ENCODE measurements at regions not wholly inside any gene's neighbourhood (a gene's known extent, or its start where the extent isn't known, plus 50 kb on each side); places are given as distances from the start of the nearest gene placed in this dataset.

DNA sequence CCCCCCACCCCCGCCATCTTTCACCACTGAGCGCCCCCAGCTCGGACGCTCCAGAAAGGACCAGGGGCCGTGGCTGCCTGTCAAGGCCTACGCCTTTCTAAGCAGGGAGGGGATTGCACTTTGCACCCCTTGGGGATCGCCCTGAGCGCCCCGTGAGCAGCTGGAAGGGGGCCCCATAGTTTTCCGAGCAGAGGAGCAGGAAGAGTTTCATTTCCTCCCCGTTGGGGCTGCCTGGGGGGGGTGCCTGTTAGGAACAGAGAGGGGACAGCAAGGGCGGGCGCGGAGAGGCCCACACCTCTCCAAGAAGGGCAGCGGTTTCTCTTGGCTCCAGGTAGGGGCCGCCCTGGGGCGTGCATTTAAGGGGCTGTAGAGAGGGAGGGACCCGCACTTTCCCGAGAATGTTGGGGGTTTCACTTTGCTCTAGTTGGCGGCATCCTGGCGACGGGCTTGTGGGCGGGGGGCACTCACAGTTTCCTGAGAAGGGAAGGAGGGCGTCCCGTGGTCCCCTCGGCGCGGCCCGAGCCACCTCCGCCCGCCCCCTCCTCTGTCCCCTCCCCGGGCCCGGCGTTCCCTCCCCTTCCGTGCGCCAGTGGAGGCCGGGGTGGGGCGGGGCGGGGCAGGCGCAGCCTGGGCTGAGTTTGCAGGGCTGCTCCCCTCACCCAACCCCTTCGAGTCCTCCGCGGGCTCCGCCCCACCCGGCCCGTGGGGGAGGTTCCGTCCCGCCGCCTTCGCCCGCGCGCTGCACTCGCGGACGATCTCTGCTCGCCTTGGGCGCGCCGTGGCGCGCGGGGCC is 82.3 kb upstream of the CD99 start:
- peak; percentile 80 for DNase-seq (ENCODE audit: low read depth)

DNA sequence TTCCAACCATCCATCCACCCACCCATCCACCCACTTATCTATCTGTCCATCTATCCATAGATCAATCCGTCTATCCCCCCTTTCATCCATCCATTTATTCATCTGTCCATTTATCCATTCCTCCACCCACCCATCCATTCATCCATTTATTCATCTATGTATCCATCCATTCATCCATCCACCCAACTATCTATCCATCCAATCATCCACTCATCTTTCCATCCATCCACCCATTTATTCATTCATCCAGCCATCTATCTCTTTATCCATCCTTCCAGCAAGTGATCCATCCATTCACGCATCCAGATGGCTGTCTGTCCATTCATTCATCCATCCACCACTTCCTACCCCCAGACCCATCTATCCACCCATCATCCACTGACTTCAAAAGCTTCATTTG is 84.0 kb upstream of the CD99 start:
- DNase-seq (ENCODE audit: low read depth), result no peak

DNA sequence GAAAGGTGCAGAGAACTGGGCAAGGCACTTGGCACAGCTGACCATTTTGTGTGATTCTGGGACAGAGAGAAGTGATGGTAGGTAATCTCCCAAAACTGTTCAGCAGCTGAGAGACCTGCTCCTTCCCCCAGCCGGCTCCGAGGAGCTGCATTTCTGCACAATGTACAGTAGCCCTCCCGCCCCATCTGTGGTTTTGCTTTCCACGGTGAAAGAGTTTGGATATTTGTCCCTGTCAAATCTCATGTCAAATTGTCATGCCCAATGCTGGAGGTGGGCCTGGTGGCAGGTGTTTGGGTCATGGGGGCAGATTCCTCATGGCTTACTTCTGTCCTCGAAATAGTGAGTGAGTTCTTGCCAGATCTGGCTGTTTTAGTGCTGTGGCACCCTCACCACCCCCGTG is 90.5 kb upstream of the CD99 start:
- DNase-seq (ENCODE audit: low read depth), result no peak

DNA sequence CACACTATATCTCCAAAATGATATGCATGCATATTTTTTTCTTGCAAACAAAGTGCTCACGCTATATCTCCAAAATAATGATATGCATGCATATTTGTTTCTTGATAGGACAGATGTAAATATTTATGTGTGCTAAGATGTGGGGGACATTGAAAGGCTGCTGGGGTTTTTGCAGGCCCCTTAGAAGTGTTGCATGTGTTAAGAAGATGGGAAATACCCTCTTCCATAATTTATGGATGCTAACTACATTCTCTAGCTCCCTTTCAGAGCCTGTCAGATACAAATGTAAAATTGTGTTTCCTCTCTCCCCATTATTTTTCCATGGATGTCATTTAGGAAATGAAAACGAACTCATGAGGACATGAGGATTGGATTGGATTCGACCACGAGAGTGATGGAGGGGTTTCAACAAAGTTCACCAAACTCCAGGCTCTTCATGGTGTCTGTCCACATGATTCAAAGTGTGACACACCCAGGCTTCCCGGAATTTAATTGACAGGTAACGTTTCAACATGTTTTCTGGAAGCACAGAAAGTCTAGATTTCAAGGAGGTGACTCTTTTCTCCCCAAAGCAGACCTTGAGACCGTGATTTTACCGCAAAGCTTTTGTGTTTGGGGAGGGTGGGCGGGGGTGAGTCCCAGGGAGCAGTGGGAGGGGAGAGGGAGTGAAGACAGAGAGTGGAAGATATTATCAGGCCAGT is 94.4 kb upstream of the CD99 start:
- no peak for DNase-seq (ENCODE audit: low read depth)

DNA sequence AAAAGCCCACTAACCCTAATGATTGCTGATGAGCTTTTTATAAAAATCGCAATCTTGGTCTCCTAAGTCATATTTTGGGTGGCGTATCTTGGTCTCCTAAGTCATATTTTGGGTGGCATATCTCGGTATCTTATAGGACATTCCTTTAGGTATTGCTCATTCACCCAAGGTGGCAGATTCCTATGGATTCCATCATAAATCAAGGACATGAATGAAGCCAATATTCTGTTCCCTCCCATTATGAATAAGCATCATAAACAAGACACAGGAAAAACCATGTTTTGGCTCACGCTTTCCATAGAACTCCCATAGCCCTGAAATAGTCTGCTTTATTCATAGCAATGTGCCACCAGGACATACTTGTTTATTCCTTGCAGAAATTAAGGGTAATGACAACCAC is 95.0 kb upstream of the CD99 start:
- no peak for DNase-seq (ENCODE audit: low read depth)

- DNase-seq (ENCODE audit: low read depth), result peak; percentile 64
These were observed 94.5 kb upstream of the DHRSX start for GRCh38 chrX:2595258-2595657.

- DNase-seq (ENCODE audit: low read depth), result no peak
These were observed 93.7 kb upstream of the DHRSX start for GRCh38 chrX:2594491-2594890.

GRCh38 chrX:2592279-2592678 is 91.5 kb upstream of the DHRSX start:
- DNase-seq (ENCODE audit: low read depth), result no peak

DNA sequence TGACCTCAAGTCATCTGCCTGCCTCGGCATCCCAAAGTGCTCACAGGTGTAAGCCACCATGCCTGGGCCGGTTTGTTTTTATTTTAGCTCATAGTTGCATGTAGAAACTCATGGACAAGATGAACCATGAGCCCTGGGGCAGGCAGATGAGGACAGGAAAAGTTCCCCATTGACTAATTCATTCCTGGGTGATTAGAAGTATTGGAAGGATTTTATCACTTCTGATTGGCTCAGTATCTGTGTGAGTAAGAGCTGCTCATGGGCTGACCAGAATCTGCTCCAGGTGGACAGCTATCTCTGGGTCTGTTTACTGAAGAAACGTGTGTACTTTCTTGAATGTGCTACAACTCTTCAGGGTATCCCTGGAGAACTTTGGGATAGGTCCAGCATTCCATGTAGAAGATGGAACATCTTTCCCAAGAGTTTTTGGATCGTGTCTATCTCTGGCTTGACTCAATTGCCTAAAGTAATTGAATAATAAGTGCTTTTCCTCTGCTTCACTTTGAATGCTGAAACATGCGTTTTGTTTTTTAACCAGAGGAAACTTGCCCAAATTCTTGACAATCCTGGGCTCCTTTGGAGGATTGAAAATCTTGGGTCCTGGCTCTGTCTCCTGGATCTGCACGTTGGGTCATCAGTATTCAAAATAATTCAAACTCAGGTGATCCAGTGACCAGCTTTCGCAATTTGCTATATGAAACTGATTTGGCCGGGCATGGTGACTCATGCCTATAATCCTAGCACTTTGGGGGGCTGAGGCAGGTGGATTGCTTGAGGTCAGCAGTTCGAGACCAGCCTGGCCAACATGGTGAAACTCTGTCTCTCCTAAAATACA is 88.6 kb upstream of the DHRSX start:
- no peak for DNase-seq (ENCODE audit: low read depth)

DNA sequence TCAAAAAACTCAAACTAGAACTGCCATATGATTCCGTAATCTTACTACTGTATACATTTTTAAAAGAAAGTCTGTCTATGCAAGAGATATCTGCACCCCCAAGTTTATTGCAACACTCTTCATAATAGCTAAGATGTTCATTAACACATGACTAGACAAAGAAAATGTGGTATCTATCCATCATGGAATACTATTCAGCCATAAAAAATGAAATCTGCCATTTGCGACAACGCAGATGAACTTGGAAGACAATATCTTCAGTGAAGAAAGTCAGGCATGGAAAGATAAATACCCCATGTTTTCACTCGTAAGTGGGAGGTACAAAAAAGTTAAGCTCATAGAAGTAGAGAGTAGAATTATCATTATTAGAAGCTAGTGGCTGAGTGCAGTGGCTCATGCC is 87.3 kb upstream of the DHRSX start:
- no peak for DNase-seq (ENCODE audit: low read depth)

GRCh38 chrX:2587146-2587545 is 86.4 kb upstream of the DHRSX start:
- DNase-seq (ENCODE audit: low read depth), result no peak

GRCh38 chrX:2585158-2585470 is 84.3 kb upstream of the DHRSX start:
- no peak for DNase-seq (ENCODE audit: low read depth)

- no peak for DNase-seq (ENCODE audit: low read depth)
These were observed 83.7 kb upstream of the DHRSX start for GRCh38 chrX:2584251-2585157.

GRCh38 chrX:2583194-2584162 is 82.7 kb upstream of the DHRSX start:
- DNase-seq (ENCODE audit: low read depth), result no peak

- no peak for DNase-seq (ENCODE audit: low read depth)
These were observed 81.9 kb upstream of the DHRSX start for GRCh38 chrX:2582667-2583066.

GRCh38 chrX:2581296-2581695 is 80.5 kb upstream of the DHRSX start:
- DNase-seq (ENCODE audit: low read depth), result no peak

- DNase-seq (ENCODE audit: low read depth), result no peak
These were observed 78.1 kb upstream of the DHRSX start for GRCh38 chrX:2578864-2579263.

DNA sequence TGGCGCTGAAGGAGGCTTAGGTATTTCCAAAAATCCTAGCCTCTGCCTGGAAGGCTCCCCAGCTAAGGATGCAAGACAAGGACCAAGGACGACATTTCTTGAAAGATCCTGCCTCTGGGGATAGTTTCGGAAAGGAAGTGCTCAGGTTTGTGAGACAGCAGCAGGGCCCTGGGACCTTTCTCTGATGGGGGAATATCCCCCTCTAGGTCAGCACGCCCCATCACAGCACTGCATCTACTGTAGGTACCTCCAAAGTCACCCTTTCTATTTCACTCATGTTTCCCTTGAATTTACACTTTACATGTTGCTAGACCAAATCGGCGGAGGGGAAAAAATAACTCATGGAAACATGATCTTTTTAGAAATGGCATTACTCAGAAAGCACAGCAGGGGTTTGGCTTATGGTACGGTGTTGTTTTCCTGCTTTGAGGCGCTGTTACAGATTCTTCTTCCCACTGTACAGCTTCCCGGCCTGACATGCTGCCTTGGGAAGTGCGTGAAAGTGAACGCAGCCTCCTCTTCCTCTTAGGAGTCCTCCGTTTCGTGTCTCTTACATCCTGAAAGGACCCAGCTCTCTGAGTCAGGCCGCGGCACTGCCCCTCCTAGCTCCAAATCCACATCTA is 77.2 kb upstream of the DHRSX start:
- peak; percentile 76 for DNase-seq (ENCODE audit: low read depth)

GRCh38 chrX:2576793-2577192 is 76.0 kb upstream of the DHRSX start:
- DNase-seq (ENCODE audit: low read depth), result peak; percentile 32

DNA sequence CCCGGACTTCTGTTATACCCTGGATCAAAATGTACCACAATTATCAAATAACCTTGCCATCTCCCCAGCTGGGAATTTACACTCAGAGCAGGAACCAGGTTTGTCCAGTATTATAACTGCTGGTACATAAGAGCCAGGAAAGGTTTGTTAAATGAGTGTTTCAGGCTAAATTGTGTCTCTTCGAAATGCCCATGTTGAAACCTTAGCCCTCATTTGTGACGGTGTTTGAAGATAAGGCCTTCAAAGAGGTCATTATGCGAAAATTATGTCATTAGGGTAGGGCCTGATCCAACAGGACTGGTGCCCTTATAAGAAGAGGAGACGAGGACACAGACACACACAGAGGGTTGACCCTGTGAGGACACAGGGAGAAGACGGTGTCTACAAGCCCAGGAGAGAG is 73.5 kb upstream of the DHRSX start:
- no peak for DNase-seq (ENCODE audit: low read depth)
